HCT116 (cell line): ENCODE measurements at regions not wholly inside any gene's neighbourhood (a gene's known extent, or its start where the extent isn't known, plus 50 kb on each side); places are given as distances from the start of the nearest gene placed in this dataset.

Source experiments
- ATF3 ChIP-seq: IDR thresholded peaks from 2 replicates; pipeline ENCODE4 v1.6.1; 2012
- CEBPB ChIP-seq: IDR thresholded peaks from 2 replicates; pipeline ENCODE4 v1.6.1; 2012; ENCODE audit warnings: low read depth
- CTCF ChIP-seq, 3 experiments: fragments of 200-600 bp in 1 of 3; sonication (generic) in 1 of 3; IDR thresholded peaks in 2 of 3; conservative IDR thresholded peaks in 1 of 3; 2 replicates each; pipeline ENCODE4 v1.5.1; 2012 to 2017; ENCODE audit warnings: low read depth in 2 of 3, low read length in 2 of 3, antibody characterized with exemption in 1 of 3, borderline replicate concordance in 1 of 3, control low read depth in 1 of 3, mild to moderate bottlenecking in 1 of 3, mixed read lengths in 1 of 3, mixed run types in 1 of 3, moderate library complexity in 1 of 3; ENCODE audit not compliant: insufficient read depth in 1 of 3
- EZH2 ChIP-seq: fragments of 200-600 bp; sonication (generic); IDR thresholded peaks from 2 replicates; pipeline ENCODE4 v1.6.1; 2017; ENCODE audit warnings: antibody characterized with exemption, mixed run types
- EZH2phosphoT487 ChIP-seq: fragments of 200-600 bp; IDR thresholded peaks from 2 replicates; pipeline ENCODE4 v1.6.1; 2018; ENCODE audit warnings: antibody characterized with exemption, borderline replicate concordance
- POLR2A ChIP-seq: IDR thresholded peaks from 2 replicates; pipeline ENCODE4 v1.7.0; 2011; ENCODE audit warnings: borderline replicate concordance; ENCODE audit not compliant: insufficient read depth, insufficient read length; ENCODE audit errors: extremely low read depth
- RAD21 ChIP-seq: IDR thresholded peaks from 2 replicates; pipeline ENCODE4 v1.6.1; 2012; ENCODE audit warnings: low read depth, mild to moderate bottlenecking
- REST ChIP-seq: IDR thresholded peaks from 2 replicates; pipeline ENCODE4 v1.6.1; 2012; ENCODE audit warnings: low read depth
- SIN3A ChIP-seq: IDR thresholded peaks from 2 replicates; pipeline ENCODE4 v1.6.1; 2012; ENCODE audit warnings: low read depth
- ZBTB33 ChIP-seq: IDR thresholded peaks from 2 replicates; pipeline ENCODE4 v1.6.1; 2011; ENCODE audit warnings: mild to moderate bottlenecking, low read length, moderate library complexity; ENCODE audit not compliant: insufficient replicate concordance; ENCODE audit errors: extremely low read depth
- ZNF274 ChIP-seq: fragments of 200-500 bp; sonication (Bioruptor generic); IDR thresholded peaks from 2 replicates; pipeline ENCODE4 v1.6.1; 2014; ENCODE audit warnings: mild to moderate bottlenecking, low read depth, low read length, inconsistent platforms

- TF ChIP-seq CTCF (IDR thresholded peaks at IDR 0.05 in 2 of 3, conservative IDR thresholded peaks at IDR 0.05 in 1 of 3; ENCODE audit: borderline replicate concordance in 1 of 3, insufficient read depth in 1 of 3, low read depth in 2 of 3, low read length in 2 of 3): no peak
- TF ChIP-seq CEBPB: no peak
- TF ChIP-seq RAD21: no peak
- no peak for TF ChIP-seq EZH2phosphoT487
- TF ChIP-seq POLR2A: no peak
- no peak for TF ChIP-seq ZNF274
- no peak for TF ChIP-seq SIN3A
- TF ChIP-seq ZBTB33: no peak
- no peak for TF ChIP-seq ATF3
- TF ChIP-seq REST: no peak
- TF ChIP-seq EZH2: no peak
Observed at GRCh38 chr1:14443164-14443787, 155.2 kb upstream of the KAZN start.
